GM12873 (cell line): ENCODE measurements at regions not wholly inside any gene's neighbourhood (a gene's known extent, or its start where the extent isn't known, plus 50 kb on each side); places are given as distances from the start of the nearest gene placed in this dataset.

Source experiments
- CTCF ChIP-seq: IDR thresholded peaks from 2 replicates; pipeline ENCODE4 v1.5.1; 2012; ENCODE audit warnings: low read depth, mild to moderate bottlenecking, moderate library complexity, low read length, control low read depth; ENCODE audit not compliant: insufficient read depth; ENCODE audit errors: missing control alignments

GRCh38 chr15:62843311-62843710, 199.2 kb upstream of the TPM1 start:
- no peak for TF ChIP-seq CTCF

- TF ChIP-seq CTCF, result no peak
Measured at GRCh38 chr15:62844564-62845240, 197.8 kb upstream of the TPM1 start.

GRCh38 chr15:62845241-62846126, 197.1 kb upstream of the TPM1 start:
- no peak for TF ChIP-seq CTCF

- no peak for TF ChIP-seq CTCF
Measured at GRCh38 chr15:62846131-62846804, 196.3 kb upstream of the TPM1 start.

- TF ChIP-seq CTCF, result no peak
Measured at GRCh38 chr15:62846805-62847495, 195.6 kb upstream of the TPM1 start.

GRCh38 chr15:62847900-62848489, 194.6 kb upstream of the TPM1 start:
- TF ChIP-seq CTCF, result peak; percentile 64
